K562 (cell line): ENCODE measurements at regions not wholly inside any gene's neighbourhood (a gene's known extent, or its start where the extent isn't known, plus 50 kb on each side); places are given as distances from the start of the nearest gene placed in this dataset.

ENCODE experiments used
- ATAC-seq: fragments of 200-7000 bp; cut with Tn5 transposase; 3 replicates; pipeline ENCODE4 v1.9.1; 2020; ENCODE audit warnings: moderate library complexity
- BruUV-seq: library from RNA; stranded (reverse); fragments of 400-500 nt; replicated peaks from 2 replicates; lab custom pipeline; 2021; lab: Mats Ljungman, UMichigan
- CTCF ChIA-PET: fragments of 300-600 bp; formaldehyde crosslinking; extraction: SDS; loops from one replicate; lab custom pipeline; 2021; ENCODE audit warnings: low intra/inter-chr PET ratio; lab: Yijun Ruan, JAX
- POLR2A ChIA-PET: fragments of 300-600, 350-650 bp; sonication (Branson Sonifier 250); formaldehyde crosslinking; extraction: SDS; loops from one replicate; lab custom pipeline; 2021; ENCODE audit warnings: antibody characterized with exemption, inconsistent platforms; lab: Yijun Ruan, JAX
- DNase-seq, 4 experiments: peaks; one replicate each; pipeline versions ENCODE4 v3.0.0 to v3.0.0-alpha.2; 2011 to 2018; ENCODE audit warnings: low spot score in 3 of 4, mixed read lengths in 3 of 4; ENCODE audit errors: extremely low read depth in 1 of 4
- FAIRE-seq: peaks from 2 replicates; lab custom pipeline; 2011; peaks lifted over from hg19 to GRCh38; lab: Jason Lieb, UNC
- H2AFZ ChIP-seq: 2 replicates; pipeline ENCODE4 v1.6.0; 2011; ENCODE audit warnings: low read depth, low read length, control low read depth, inconsistent platforms
- H3K27ac ChIP-seq: fragments of 200-600 bp; 3 replicates; pipeline ENCODE4 v1.8.0; 2011; ENCODE audit warnings: low read depth, mild to moderate bottlenecking, control low read depth, inconsistent platforms, low read length, moderate library complexity, mixed read lengths; ENCODE audit errors: extremely low read depth
- H3K27me3 ChIP-seq, 2 experiments: fragments of 300-600 bp in 1 of 2; 2 replicates in 1 of 2; 3 replicates in 1 of 2; pipeline versions ENCODE4 v1.6.0 to v1.8.0; 2011; ENCODE audit warnings: inconsistent platforms in 2 of 2, low read length in 2 of 2, mild to moderate bottlenecking in 1 of 2, mixed read lengths in 1 of 2, moderate library complexity in 1 of 2; ENCODE audit not compliant: control insufficient read depth in 2 of 2, insufficient read depth in 2 of 2
- H3K36me3 ChIP-seq: fragments of 300-600 bp; 3 replicates; pipeline ENCODE4 v1.8.0; 2011; ENCODE audit warnings: mild to moderate bottlenecking, low read length, inconsistent platforms; ENCODE audit not compliant: control insufficient read depth, insufficient read depth
- H3K4me1 ChIP-seq, 2 experiments: fragments of 200-600 bp in 1 of 2; replicated peaks in 1 of 2; 2 replicates in 1 of 2; 3 replicates in 1 of 2; pipeline versions ENCODE4 v1.5.1 to v1.8.0; 2011; ENCODE audit warnings: inconsistent platforms in 2 of 2, low read length in 2 of 2, mild to moderate bottlenecking in 1 of 2, mixed read lengths in 1 of 2, moderate library complexity in 1 of 2; ENCODE audit not compliant: control insufficient read depth in 2 of 2, insufficient read depth in 2 of 2
- H3K4me2 ChIP-seq: 2 replicates; pipeline ENCODE4 v1.6.1; 2011; ENCODE audit warnings: low read length, control low read depth, inconsistent platforms, mixed read lengths; ENCODE audit not compliant: insufficient read depth
- H3K4me3 ChIP-seq: fragments of 200-600 bp; sonication (generic), shearing (Covaris generic); 2 replicates; pipeline ENCODE4 v1.5.1; 2016; ENCODE audit warnings: control low read depth, inconsistent platforms
- H3K79me2 ChIP-seq: fragments of 200-600 bp; 3 replicates; pipeline ENCODE4 v1.8.0; 2011; ENCODE audit warnings: low read length, inconsistent platforms; ENCODE audit not compliant: control insufficient read depth, insufficient read depth
- H3K9ac ChIP-seq, 2 experiments: 2 replicates each; pipeline versions ENCODE4 v1.6.0 to v1.6.1; 2011; ENCODE audit warnings: low read depth in 2 of 2, low read length in 2 of 2, control low read depth in 1 of 2, inconsistent platforms in 1 of 2, mild to moderate bottlenecking in 1 of 2, mixed read lengths in 1 of 2; ENCODE audit not compliant: insufficient read depth in 1 of 2
- H3K9me1 ChIP-seq: one replicate; pipeline ENCODE4 v1.6.0; 2011; ENCODE audit warnings: inconsistent platforms, mild to moderate bottlenecking, low read length, moderate library complexity; ENCODE audit not compliant: control insufficient read depth, insufficient read depth
- H3K9me3 ChIP-seq: replicated peaks from 2 replicates; pipeline ENCODE4 v1.5.1; 2011; ENCODE audit warnings: low read depth, low read length, inconsistent platforms; ENCODE audit not compliant: control insufficient read depth, insufficient read depth
- H4K20me1 ChIP-seq: replicated peaks from 2 replicates; pipeline ENCODE4 v1.6.1; 2011; ENCODE audit warnings: low read length, inconsistent platforms, mixed read lengths; ENCODE audit not compliant: control insufficient read depth, insufficient read depth
- CHD7 ChIP-seq: fragments of 200-600 bp; sonication (generic); IDR thresholded peaks from one replicate; pipeline ENCODE4 v1.6.1; 2012; ENCODE audit warnings: mild to moderate bottlenecking, low read depth, low read length, inconsistent platforms
- RFX5 ChIP-seq: IDR thresholded peaks from 2 replicates; pipeline ENCODE4 v1.6.1; 2011; ENCODE audit warnings: low read depth, mild to moderate bottlenecking, improper control_type of control experiment, low read length
- WGBS: fragments of 100-300 bp; shearing (Covaris generic); methylation state at CpG from one replicate; pipeline ENCODE4 v1.1.6; 2016; ENCODE audit warnings: low coverage, mixed read lengths; ENCODE audit not compliant: insufficient coverage; ENCODE audit errors: missing lambda C conversion rate; 5-methylcytosine and 5-hydroxymethylcytosine counted together
- in situ Hi-C: fragments of 300-500 bp; cut with MboI; formaldehyde crosslinking; loops from 4 replicates; pipeline ENCODE4 v1.15.0; 2018; ENCODE audit warnings: inconsistent platforms, mixed read lengths
- intact Hi-C: fragments of 100-400 bp; cut with micrococcal nuclease; formaldehyde crosslinking; loops from 2 replicates; pipeline ENCODE4 v1.14.2; 2022

- 5% methylated on average over 9 of the region's 9 CpGs for WGBS
- no peaks in the 10 kb centered on the region for H4K20me1 ChIP-seq
- H3K9ac ChIP-seq = no peak overlapping the region
- H3K4me2 ChIP-seq = no peak overlapping the region
- in situ Hi-C loops = no loop called here
- no TSS peak for BruUV-seq
- no peaks in the 10 kb centered on the region for H3K36me3 ChIP-seq
- TF ChIP-seq RFX5 (no peak), CHD7 (no peak)
- TF ChIP-seq, all 486 proteins: peak for 0
- no peaks in the 10 kb centered on the region for H3K9me3 ChIP-seq
- peaks cover 7 to 22% of the 10 kb centered on the region in 2 experiments; a peak in 4 of 5 replicates for H3K27me3 ChIP-seq
- no peaks in the 10 kb centered on the region for H3K9me1 ChIP-seq
- ChIA-PET POLR2A (no interaction called here), CTCF (no interaction called here)
- no peaks in the 10 kb centered on the region for H3K4me1 ChIP-seq
- ATAC-seq (no peak), DNase-seq (no peak), FAIRE-seq (no peak)
- no peak overlapping the region for H3K27ac ChIP-seq
- no peak overlapping the region for H2AFZ ChIP-seq
- H3K4me3 ChIP-seq = no peak overlapping the region
- H3K79me2 ChIP-seq = no peaks in the 10 kb centered on the region
- intact Hi-C loops = no loop called here
Observed at GRCh38 chr13:99855526-99856420, 115.8 kb downstream of the ZIC5 start.
